Ramos (cell line): ENCODE measurements at regions not wholly inside any gene's neighbourhood (a gene's known extent, or its start where the extent isn't known, plus 50 kb on each side); places are given as distances from the start of the nearest gene placed in this dataset.

Experiments
- in situ Hi-C: fragments of 300-500 bp; cut with MboI; formaldehyde crosslinking; loops from one replicate; pipeline ENCODE4 v1.14.3; 2022; ENCODE audit warnings: low sequenced_read_pairs; ENCODE audit not compliant: unreplicated experiment

- in situ Hi-C loops = no loop called here
Observed at GRCh38 chr2:19046986-19047780, 311.2 kb downstream of the OSR1 start.

GRCh38 chr2:19045151-19045550 is 313.3 kb downstream of the OSR1 start:
- in situ Hi-C loops = no loop called here

- in situ Hi-C loops = no loop called here
Observed at GRCh38 chr2:19043893-19044292, 314.5 kb downstream of the OSR1 start.

GRCh38 chr2:19041434-19042041 is 316.9 kb downstream of the OSR1 start:
- in situ Hi-C loops = no loop called here

- in situ Hi-C loops = no loop called here
Observed at GRCh38 chr2:19038071-19039015, 320.1 kb downstream of the OSR1 start.

GRCh38 chr2:19036091-19036490 is 322.3 kb downstream of the OSR1 start:
- in situ Hi-C loops = no loop called here

- in situ Hi-C loops = no loop called here
Observed at GRCh38 chr2:19035238-19035637, 323.2 kb downstream of the OSR1 start.

GRCh38 chr2:19033240-19033639 is 325.2 kb downstream of the OSR1 start:
- in situ Hi-C loops = no loop called here

GRCh38 chr2:19031642-19032041 is 326.8 kb downstream of the OSR1 start:
- in situ Hi-C loops = no loop called here

GRCh38 chr2:19029655-19030054 is 328.8 kb downstream of the OSR1 start:
- in situ Hi-C loops = no loop called here

- in situ Hi-C loops = no loop called here
Observed at GRCh38 chr2:19028587-19029375, 329.6 kb downstream of the OSR1 start.

- in situ Hi-C loops = no loop called here
Observed at GRCh38 chr2:19027626-19028025, 330.8 kb downstream of the OSR1 start.

GRCh38 chr2:19026261-19026660 is 332.2 kb downstream of the OSR1 start:
- in situ Hi-C loops = no loop called here

- in situ Hi-C loops = no loop called here
Observed at GRCh38 chr2:19022334-19022733, 336.1 kb downstream of the OSR1 start.

GRCh38 chr2:19021721-19022120 is 336.7 kb downstream of the OSR1 start:
- in situ Hi-C loops = no loop called here

GRCh38 chr2:19021100-19021476 is 337.3 kb downstream of the OSR1 start:
- in situ Hi-C loops = no loop called here

GRCh38 chr2:19020144-19021099 is 338.0 kb downstream of the OSR1 start:
- in situ Hi-C loops = no loop called here

GRCh38 chr2:19009510-19009909 is 348.9 kb downstream of the OSR1 start:
- in situ Hi-C loops = no loop called here

- in situ Hi-C loops = no loop called here
Observed at GRCh38 chr2:19003554-19003953, 354.9 kb downstream of the OSR1 start.
